ENCODE measurements at regions not wholly inside any gene's neighbourhood (a gene's known extent, or its start where the extent isn't known, plus 50 kb on each side); places are given as distances from the start of the nearest gene placed in this dataset.
"Not testable (repeated sequence)": the region's sequence is repeated elsewhere in the genome, so short reads cannot be mapped to it uniquely, and the experiment has no call there.

DNA sequence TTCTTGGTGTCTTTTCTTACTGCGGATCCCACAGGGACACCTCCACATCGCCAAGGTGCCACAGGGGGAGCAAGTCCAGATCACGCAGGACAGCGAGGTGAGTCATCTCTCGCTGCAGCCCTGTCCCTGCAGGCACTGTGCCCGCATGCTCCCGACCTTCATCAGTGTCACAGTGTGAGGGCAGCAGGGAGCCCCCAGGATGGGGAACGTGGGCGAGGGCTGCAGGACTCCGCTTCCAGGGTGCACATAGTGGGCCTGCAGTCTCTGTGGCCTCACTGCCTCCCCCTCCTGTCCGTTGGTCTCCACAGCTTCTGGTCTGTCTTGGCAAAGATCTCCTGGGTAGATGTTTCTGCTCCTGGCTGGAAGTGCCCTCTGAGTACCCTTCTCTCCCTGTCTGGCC, 78.0 kb downstream of the NPIPB11 start:
- DNase-seq (ENCODE audit: low spot score), result not testable (repeated sequence)

- DNase-seq (ENCODE audit: low spot score), result not testable (repeated sequence)
Observed at GRCh38 chr16:29327631-29328408, 78.7 kb downstream of the NPIPB11 start.

DNA sequence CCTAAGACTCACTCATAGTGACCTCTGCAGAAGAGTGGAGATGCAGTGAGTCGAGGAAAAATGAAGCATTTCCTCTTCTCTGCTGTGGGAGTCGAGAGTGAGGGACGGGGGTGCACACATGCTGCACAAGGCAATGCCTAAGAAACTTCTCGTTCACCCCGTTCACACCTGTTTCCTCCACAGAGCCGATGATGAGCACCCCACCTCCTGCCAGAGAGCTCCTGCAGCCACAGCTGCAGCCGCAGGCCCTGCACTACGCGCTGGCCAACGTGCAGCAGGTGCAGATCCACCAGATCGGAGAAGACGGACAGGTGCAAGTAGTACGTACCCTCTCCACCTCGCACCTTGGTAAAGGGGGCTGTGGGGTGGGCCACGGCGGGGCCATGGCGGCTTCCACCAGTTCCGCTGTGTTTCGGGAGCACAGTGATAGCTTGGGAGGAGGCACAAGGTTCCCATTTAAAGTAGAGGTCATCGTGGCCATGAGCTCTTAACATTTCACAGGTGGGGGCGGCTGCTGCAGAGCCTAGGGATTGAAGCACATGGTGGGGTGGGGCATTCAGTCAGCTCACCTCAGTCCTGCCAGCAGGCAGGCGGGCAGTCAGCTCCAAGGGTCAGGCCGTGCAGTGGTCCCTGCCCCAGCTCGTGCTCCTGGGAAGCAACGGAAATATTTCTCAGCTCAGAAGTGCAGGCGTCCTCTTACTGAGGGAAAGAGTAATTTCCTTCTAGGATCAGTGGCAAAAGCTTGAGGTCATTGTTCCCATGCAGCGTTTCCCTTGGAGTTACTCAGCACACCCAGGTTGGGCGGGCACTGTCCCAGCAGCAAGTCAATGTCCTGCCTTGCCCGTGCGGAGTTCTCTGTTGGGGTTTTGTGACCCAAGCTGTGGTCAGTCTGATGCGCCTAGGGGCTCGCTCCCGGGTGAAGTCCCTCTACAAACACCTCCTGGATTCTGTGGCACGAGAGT, 80.1 kb downstream of the NPIPB11 start:
- DNase-seq (ENCODE audit: low spot score), result not testable (repeated sequence)

GRCh38 chr16:29323725-29324124, 82.8 kb downstream of the NPIPB11 start:
- not testable (repeated sequence) for DNase-seq (ENCODE audit: low spot score)

DNA sequence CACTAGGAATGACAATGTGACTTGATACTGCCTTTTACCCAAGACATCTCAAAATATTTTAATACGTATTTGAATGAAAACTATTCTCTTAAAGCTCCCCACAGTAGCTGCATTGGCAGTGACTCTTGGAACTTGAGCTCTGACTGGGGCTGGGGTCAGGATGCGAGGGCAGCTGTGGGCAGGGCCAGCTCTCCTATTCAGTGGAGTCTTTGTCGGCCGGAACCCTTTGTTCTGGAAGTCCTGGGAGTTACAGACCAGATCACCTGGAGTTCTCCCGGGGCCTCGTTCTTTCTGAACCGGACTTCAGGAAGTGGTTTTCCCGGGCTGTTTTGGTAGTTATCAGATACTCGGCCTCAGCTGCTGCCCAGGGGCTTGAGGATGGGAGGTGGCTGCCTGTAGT, 84.9 kb downstream of the NPIPB11 start:
- DNase-seq (ENCODE audit: low spot score), result no peak

- DNase-seq (ENCODE audit: low spot score), result no peak
Observed at GRCh38 chr16:29321000-29321393, 85.5 kb downstream of the NPIPB11 start.

GRCh38 chr16:29320274-29320999, 86.1 kb downstream of the NPIPB11 start:
- no peak for DNase-seq (ENCODE audit: low spot score)

GRCh38 chr16:29319726-29320125, 86.8 kb downstream of the NPIPB11 start:
- DNase-seq (ENCODE audit: low spot score), result no peak

DNA sequence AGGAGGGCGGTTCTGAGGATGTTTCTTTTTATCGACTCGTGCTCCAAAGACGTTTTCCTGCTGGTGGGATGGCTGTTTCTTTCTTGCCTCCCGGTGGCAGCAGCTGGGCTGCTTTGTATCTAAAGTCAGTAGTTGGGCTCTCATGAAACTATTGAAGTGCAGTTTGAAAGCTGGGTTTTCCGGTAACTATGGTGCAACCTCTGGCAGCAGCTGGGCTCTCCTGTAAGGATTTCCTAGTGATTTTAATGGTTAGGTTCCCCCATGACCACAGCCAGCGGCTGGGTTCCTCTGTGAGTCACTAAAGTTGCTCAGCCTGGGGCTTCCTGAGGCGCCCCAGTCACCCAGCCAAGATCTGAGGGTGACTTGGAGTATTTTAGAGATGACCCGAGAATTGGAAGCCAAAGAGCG, 87.9 kb downstream of the NPIPB11 start:
- peak; percentile 4 for DNase-seq (ENCODE audit: low spot score)

GRCh38 chr16:29318037-29318436, 88.5 kb downstream of the NPIPB11 start:
- peak; percentile 6 for DNase-seq (ENCODE audit: low spot score)

- DNase-seq (ENCODE audit: low spot score), result no peak
Observed at GRCh38 chr16:29317269-29317668, 89.2 kb downstream of the NPIPB11 start.

GRCh38 chr16:29316761-29317183, 89.7 kb downstream of the NPIPB11 start:
- no peak for DNase-seq (ENCODE audit: low spot score)

DNA sequence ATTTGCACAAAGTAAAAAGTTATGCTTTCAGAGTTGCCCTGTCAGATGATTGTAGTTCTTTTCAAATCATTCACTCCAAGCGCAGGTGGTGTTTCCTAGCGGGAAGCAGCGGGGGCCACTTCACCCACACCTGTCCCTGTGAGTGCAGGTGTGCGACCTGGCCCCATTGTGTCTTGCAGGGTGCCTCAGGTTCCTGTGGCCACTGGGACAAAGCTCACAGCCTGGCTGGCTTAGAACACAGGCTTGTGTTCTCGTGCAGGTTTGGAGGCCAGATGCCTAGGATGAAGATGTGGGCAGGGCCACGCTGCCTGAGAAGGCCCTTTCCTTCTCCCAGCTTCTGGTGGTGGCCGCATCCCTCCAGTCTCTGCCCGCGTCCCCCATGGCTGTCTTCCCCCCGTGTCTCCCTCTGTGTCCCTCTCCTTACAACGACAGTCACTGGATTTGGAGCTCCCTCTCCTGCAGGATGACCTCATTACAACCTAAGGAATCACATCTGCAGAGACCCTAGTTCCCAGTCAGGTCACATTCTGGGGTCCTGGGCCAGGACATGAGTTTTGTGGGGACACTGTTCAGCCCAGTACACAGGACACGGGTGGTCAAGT, 90.5 kb downstream of the NPIPB11 start:
- DNase-seq (ENCODE audit: low spot score), result no peak

GRCh38 chr16:29315046-29315445, 91.5 kb downstream of the NPIPB11 start:
- DNase-seq (ENCODE audit: low spot score), result no peak

DNA sequence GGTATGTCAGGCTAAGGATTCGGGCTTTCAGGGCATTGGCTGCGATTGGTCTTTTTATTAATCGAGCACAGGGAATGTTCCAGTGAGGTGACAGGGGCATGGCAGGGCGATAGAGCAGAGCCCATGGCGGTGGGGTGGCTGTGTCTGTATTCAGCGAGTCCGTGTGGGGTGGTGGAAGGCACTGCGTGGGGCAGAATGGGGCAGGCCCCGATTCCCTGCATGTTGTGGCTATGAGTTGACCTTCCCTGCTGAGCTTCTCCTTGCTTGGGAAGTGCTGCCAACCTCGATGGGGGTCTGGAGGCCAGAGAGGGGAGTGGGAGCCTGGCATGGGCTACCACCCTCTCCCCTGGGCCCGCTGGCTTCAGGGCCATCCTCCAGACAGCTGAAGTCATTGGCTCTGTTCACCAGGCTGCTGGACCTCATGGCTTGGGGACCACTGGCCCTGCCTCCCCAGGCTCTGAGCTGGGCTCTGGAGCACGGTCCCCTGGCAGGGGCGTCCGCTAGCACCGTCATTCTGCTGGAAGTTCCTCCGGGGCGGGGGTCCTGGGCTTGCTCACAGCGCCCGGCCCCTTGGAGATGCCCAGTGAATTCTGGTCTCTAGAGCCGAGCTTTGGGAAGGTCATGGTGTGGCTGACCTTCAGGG, 92.1 kb downstream of the NPIPB11 start:
- no peak for DNase-seq (ENCODE audit: low spot score)

GRCh38 chr16:29313559-29314048, 92.9 kb downstream of the NPIPB11 start:
- DNase-seq (ENCODE audit: low spot score), result no peak

- no peak for DNase-seq (ENCODE audit: low spot score)
Observed at GRCh38 chr16:29312835-29313558, 93.5 kb downstream of the NPIPB11 start.

DNA sequence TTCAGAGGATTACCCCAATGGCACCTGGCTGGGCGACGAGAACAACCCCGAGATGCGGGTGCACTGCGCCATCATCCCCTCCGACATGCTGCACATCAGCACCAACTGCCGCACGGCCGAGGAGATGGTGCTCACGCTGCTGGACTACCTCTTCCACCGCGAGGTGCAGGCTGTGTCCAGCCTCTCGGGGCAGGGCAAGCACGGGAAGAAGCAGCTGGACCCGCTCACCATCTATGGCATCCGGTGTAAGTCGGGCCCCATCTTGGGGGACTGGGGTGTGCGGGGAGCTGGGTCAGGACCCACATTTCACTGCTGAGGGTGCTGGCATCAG, 94.2 kb downstream of the NPIPB11 start:
- not testable (repeated sequence) for DNase-seq (ENCODE audit: low spot score)

DNA sequence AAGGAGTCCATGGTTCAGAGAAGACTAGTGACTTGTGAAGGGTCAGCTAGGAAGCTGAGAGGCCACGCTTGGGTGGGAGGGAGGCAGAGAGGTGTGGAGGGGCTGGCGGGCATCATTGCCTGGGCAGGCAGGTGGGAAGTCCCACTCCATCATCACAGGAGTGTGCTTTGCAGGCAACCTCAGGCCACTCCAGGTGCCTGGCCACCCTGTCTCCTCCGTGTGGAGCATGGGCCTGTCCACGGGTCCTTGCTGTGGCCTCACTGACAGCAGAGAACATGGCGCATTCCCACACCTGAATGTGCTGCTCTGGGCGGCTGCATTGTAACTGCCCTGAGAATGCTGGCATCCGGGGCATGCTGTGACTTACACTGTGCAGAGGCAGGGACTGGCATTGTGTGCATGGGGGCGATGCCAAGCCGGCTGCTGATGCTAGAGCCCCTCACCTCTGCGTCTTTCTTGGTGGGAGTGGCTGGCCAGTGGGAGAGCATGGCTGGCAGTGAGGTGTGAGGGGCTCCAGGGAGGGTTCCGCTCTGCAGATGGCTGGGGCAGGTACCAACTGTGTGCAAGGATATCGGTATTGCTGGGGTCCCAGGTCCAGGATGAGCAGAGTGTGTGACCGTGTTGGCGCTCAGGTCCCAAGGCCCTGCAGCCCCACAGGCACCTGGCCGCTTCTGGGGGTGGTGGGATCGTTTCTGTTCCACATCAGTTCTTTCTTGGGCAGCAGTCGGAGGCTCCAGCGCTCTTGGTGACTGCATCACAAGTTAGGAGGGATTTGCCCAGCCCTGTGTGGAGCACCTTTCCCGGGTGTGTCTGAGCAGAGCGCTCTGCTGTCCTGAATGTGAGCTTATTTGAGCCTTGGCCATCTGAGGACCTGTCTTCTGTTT, 94.8 kb downstream of the NPIPB11 start:
- DNase-seq (ENCODE audit: low spot score), result no peak

Data from kidney tubule cell (primary cell).